Colonic mucosa (tissue), 4 donors: ENCODE measurements at regions not wholly inside any gene's neighbourhood (a gene's known extent, or its start where the extent isn't known, plus 50 kb on each side); places are given as distances from the start of the nearest gene placed in this dataset.

Experiments used
- DNase-seq: peaks from one replicate; pipeline ENCODE4 v3.0.0-alpha.2; 2020
- H3K27ac ChIP-seq: fragments of 200-600 bp; one replicate; pipeline ENCODE4 v1.8.0; 2021
- H3K27me3 ChIP-seq: fragments of 200-600 bp; one replicate; pipeline ENCODE4 v1.8.0; 2021
- H3K36me3 ChIP-seq: fragments of 200-600 bp; one replicate; pipeline ENCODE4 v1.8.0; 2021
- H3K4me1 ChIP-seq: fragments of 200-600 bp; one replicate; pipeline ENCODE4 v1.8.0; 2021; ENCODE audit warnings: mild to moderate bottlenecking
- H3K4me3 ChIP-seq: fragments of 200-600 bp; one replicate; pipeline ENCODE4 v1.8.0; 2021
- H3K9ac ChIP-seq, 2 donors: one replicate each; pipeline ENCODE4 v1.7.0; 2013; ENCODE audit warnings: control low read depth in 2 of 2, low read depth in 2 of 2, low read length in 2 of 2
- H3K9me3 ChIP-seq: fragments of 200-600 bp; one replicate; pipeline ENCODE4 v1.8.0; 2021
- intact Hi-C: fragments of 100-400 bp; cut with DNase I; formaldehyde crosslinking; loops from one replicate; pipeline ENCODE4 v1.14.1; 2022
- TF ChIP-seq, protein P1 (sequence below): fragments of 200-600 bp; IDR thresholded peaks from one replicate; pipeline ENCODE4 v1.8.0; 2022; ENCODE audit warnings: antibody characterized with exemption, mild to moderate bottlenecking
- donor health status: healthy.
- donor health status: DM: no; HTN: no; CAD: no.
- donor health status: DM: no; HTN: no; CAD: no.

DNA sequence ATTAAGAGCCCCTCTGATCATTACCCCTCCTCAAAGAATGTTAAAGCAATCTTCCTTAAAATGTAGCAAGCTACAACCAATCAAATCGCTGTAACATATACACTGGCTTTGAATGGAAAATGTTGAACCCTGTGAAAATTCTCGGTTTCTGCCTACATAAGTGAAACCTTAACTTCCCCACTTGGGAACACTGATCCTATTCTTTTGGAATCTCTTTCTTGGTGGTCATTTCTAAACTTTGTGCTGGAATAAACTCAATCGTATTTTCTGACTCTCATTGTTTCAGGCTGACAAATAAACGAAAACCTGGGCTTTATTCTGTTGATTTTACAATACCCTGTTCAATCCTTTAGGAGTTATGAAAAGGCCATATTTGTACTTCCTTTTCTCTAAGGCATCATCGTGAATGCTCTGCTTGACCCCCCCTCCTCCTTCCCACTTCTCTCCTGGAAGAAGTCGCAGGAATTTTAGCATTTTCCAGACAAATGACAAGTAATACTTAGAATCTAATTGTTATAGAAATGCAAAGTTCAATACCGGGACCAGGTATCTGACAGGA, 155.1 kb upstream of the FAM13C start:
- no peak overlapping the region for H3K27ac ChIP-seq
- no peaks in the 10 kb centered on the region for H3K9me3 ChIP-seq
- no peaks in the 10 kb centered on the region for H3K27me3 ChIP-seq
- TF ChIP-seq, protein P1, sequence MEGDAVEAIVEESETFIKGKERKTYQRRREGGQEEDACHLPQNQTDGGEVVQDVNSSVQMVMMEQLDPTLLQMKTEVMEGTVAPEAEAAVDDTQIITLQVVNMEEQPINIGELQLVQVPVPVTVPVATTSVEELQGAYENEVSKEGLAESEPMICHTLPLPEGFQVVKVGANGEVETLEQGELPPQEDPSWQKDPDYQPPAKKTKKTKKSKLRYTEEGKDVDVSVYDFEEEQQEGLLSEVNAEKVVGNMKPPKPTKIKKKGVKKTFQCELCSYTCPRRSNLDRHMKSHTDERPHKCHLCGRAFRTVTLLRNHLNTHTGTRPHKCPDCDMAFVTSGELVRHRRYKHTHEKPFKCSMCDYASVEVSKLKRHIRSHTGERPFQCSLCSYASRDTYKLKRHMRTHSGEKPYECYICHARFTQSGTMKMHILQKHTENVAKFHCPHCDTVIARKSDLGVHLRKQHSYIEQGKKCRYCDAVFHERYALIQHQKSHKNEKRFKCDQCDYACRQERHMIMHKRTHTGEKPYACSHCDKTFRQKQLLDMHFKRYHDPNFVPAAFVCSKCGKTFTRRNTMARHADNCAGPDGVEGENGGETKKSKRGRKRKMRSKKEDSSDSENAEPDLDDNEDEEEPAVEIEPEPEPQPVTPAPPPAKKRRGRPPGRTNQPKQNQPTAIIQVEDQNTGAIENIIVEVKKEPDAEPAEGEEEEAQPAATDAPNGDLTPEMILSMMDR: no peak
- intact Hi-C loops: no loop called here
- H3K9ac ChIP-seq: no peak overlapping the region
- H3K4me3 ChIP-seq: no peak overlapping the region
- H3K4me1 ChIP-seq: no peaks in the 10 kb centered on the region
- DNase-seq: no peak
- no peaks in the 10 kb centered on the region for H3K36me3 ChIP-seq

DNA sequence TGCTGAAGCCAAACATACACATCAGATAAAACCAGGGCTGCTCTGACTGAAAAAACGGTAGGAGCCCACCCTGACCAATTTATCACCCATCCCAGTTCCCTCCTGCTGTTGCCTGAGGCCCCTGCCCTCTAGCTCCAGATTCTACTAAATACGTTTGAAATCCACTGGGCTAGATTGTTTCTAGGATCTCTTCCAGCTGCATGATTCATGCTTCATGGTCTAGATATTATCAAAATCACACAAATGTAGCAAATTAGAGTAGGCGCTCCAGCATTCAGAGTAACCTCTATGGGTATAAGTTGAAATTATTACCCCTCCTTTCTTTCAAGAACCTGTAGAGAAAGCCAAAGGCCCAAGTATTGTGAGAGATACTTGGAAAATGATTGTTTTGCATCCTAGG, 151.2 kb upstream of the FAM13C start:
- Histone ChIP-seq H3K4me3 (no peak overlapping the region), H3K9ac (no peak overlapping the region), H3K27ac (no peak overlapping the region), H3K27me3 (no peaks in the 10 kb centered on the region), H3K4me1 (no peaks in the 10 kb centered on the region), H3K36me3 (no peaks in the 10 kb centered on the region), H3K9me3 (no peaks in the 10 kb centered on the region)
- no peak for DNase-seq
- intact Hi-C loops: no loop called here
- TF ChIP-seq, protein P1: no peak

DNA sequence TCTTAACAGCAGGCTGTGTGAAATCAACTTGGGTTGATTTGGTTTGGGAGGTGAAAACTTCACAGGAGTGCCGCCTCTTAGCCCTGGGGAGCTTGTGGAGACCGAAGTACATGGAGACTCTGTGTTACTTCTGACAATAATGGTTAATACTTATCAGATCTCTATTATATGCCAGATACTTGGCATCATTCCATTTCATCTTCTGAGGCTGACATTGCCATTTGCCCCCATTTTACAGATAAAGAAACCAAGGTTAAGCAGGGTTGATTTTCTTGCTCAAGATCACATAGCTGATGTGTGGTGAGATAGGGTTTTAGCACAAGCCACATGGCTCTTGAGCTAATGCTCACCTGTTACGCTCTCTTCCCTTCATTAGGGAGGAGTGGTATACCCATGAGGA, 150.6 kb upstream of the FAM13C start:
- H3K9me3 ChIP-seq: no peaks in the 10 kb centered on the region
- TF ChIP-seq, protein P1: no peak
- H3K4me3 ChIP-seq: no peak overlapping the region
- H3K27me3 ChIP-seq: no peaks in the 10 kb centered on the region
- DNase-seq: no peak
- no peaks in the 10 kb centered on the region for H3K36me3 ChIP-seq
- intact Hi-C loops: no loop called here
- no peak overlapping the region for H3K27ac ChIP-seq
- no peaks in the 10 kb centered on the region for H3K4me1 ChIP-seq
- no peak overlapping the region for H3K9ac ChIP-seq

DNA sequence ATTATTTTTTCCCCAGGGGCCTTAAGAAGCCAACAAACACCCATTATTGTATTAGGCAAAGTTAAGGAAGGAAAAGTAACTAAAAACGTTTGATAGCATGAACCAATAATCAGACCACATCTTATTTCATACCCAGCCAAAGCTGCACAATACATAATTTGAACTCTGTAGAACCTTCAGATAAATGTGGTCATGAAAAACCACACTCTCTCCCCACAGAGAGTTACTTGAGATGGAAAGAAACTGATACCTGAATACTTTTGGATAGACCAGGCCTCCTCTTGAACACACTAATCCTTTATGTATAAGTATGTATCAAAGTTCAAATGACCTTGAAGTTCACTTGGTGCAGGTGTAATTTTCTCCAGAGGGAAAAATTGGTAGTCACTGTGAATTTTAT, 146.6 kb upstream of the FAM13C start:
- H3K27me3 ChIP-seq: no peaks in the 10 kb centered on the region
- no peak for DNase-seq

DNA sequence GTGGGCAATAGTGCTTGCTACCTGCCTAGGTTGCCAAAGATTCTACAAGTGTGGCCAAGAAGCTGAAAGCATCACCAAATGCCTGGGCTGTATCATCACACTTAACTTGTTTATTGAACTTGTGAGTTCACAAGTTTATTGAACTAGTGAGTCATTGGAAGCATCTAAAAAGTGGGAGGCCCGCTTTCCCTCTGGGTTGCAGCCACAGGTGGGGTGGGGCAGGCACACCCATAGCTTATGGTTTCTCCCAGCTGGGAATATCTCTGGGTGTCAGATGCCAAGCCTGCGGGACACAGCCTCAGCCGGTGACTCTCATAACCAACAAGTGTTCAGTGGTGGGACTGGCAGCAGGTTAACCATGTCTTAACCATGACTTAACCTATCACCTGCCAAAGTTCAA, 145.9 kb upstream of the FAM13C start:
- peak; percentile 60 for DNase-seq
- H3K36me3 ChIP-seq: no peaks in the 10 kb centered on the region

More for the DNA sequence above, 146.6 kb upstream of the FAM13C start:
- Histone ChIP-seq H3K4me3 (no peak overlapping the region), H3K27ac (no peak overlapping the region), H3K4me1 (no peaks in the 10 kb centered on the region), H3K9me3 (no peaks in the 10 kb centered on the region), H3K36me3 (no peaks in the 10 kb centered on the region), H3K9ac (no peak overlapping the region)
- intact Hi-C loops: no loop called here
- TF ChIP-seq, protein P1: no peak

More for the DNA sequence above, 145.9 kb upstream of the FAM13C start:
- Histone ChIP-seq H3K27ac (no peak overlapping the region), H3K9ac (no peak overlapping the region), H3K4me3 (no peak overlapping the region), H3K9me3 (no peaks in the 10 kb centered on the region), H3K27me3 (no peaks in the 10 kb centered on the region), H3K4me1 (no peaks in the 10 kb centered on the region)
- intact Hi-C loops: no loop called here
- TF ChIP-seq, protein P1: no peak
